GM12872 (cell line): ENCODE measurements at regions not wholly inside any gene's neighbourhood (a gene's known extent, or its start where the extent isn't known, plus 50 kb on each side); places are given as distances from the start of the nearest gene placed in this dataset.

ENCODE experiments used
- TF ChIP-seq, protein P1 (sequence below): IDR thresholded peaks from 3 replicates; pipeline ENCODE4 v1.5.1; 2011; ENCODE audit warnings: low read depth, mild to moderate bottlenecking, low read length, moderate library complexity; ENCODE audit not compliant: insufficient read depth

DNA sequence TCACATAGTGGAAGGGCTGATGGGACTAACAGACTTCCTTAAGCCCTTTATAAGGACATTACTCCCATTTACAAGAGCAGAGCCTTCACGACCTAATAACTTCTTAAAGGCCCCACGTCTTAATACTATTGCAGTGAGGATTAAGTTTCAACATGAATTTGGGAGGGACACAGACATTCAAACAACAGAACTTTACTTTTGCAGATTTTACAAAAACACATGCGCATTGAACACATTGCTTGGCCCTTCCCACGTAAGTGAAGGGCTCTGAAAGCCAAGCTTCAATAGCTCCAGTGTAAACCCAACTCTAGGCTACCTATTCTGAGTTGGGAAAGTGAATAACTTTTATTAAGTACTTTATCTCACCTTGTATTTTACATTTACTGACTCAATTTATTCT is 53.8 kb upstream of the DNAH5 start:
- TF ChIP-seq, protein P1, sequence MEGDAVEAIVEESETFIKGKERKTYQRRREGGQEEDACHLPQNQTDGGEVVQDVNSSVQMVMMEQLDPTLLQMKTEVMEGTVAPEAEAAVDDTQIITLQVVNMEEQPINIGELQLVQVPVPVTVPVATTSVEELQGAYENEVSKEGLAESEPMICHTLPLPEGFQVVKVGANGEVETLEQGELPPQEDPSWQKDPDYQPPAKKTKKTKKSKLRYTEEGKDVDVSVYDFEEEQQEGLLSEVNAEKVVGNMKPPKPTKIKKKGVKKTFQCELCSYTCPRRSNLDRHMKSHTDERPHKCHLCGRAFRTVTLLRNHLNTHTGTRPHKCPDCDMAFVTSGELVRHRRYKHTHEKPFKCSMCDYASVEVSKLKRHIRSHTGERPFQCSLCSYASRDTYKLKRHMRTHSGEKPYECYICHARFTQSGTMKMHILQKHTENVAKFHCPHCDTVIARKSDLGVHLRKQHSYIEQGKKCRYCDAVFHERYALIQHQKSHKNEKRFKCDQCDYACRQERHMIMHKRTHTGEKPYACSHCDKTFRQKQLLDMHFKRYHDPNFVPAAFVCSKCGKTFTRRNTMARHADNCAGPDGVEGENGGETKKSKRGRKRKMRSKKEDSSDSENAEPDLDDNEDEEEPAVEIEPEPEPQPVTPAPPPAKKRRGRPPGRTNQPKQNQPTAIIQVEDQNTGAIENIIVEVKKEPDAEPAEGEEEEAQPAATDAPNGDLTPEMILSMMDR, result no peak

DNA sequence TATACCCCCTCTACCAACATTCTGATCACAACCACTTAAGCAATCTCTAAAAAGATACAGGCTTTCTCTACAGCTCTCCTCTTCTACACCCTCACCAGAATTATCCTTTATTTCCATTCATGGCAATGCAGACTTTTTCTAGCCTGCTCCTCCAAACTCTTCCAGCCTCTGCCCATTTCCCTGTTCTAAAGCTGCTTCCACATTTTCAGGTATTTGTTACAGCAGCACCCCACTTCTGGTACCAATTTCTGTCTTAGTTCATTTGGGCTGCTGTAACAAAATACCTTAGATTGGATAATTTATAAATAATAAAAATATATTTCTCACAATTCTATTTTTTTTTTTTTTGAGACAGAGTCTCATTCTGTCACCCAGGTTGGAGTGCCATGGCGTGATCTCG is 53.0 kb upstream of the DNAH5 start:
- TF ChIP-seq, protein P1, result no peak

DNA sequence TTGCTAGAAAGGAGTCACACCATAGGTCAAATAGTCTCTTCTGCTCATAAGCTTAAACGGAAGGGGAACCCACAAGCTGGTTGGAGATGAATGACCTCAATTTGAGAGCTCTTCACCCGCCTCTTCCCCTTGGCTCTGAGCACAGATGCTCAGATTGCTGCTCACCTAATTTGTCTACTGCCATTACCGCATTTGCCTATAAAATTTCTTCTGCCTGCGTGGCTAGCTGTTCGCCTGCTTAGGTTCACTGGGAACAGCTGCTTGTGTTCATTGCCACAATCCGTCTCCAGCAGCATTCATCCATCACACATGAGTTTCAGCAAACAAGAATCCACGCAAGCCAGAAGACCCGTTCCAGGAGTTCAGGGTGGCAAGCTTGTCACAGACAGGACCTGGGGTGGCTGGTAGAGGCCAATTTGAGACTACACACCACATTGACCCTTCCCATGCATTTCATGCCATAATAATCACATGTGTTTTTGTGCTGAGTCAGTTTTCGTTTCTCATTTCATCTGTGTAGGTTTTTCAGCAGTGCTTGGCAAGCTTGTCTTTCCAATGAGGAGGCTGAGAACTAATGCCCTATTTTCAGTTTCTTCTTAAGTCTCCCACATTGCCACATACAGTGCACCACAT is 50.2 kb upstream of the DNAH5 start:
- TF ChIP-seq, protein P1, result no peak
